Inflammatory macrophage treated with lipopolysaccharide for 4 hours (primary cell): ENCODE measurements at regions not wholly inside any gene's neighbourhood (a gene's known extent, or its start where the extent isn't known, plus 50 kb on each side); places are given as distances from the start of the nearest gene placed in this dataset.

Experiments used
- DNase-seq: peaks from one replicate; pipeline ENCODE4 v3.0.0-alpha.2; 2020

DNA sequence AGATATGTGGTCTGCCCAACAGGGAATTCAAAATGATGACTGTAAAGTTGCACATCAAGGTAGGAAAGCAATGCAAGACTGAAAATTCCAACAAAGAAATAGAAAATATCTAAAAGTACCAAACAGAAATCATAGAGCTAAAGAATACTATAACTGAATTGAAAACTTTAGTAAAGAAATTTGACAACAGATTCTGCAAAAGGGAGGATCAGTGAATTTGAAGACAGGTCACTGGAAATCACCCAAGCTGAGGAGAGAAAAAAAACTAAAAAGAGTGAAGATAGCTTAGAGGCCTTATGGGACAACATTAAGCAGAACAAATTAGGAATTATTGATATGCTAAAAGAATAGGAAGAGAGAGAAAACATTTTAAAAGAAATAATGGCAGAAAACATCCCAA, 240.6 kb downstream of the SNX13 start:
- no peak for DNase-seq

DNA sequence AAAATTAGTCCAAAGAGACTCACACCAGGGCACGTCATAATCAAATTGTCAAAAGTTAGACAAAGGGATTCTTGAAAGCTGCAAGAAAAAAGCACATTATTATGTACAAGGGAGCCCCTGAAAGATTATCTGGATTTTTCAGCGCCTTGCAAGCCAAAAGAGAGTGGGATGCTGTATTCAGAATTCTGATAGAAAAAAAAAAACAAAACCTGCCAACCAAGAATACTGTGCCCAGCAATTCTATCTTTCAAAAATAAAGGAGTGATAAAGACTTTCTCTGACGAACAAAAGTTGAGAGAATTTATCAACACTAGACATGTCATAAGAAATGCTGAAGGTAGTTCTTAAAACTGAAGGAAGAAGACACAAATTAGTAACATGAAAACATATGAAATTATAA, 240.2 kb downstream of the SNX13 start:
- DNase-seq: no peak

DNA sequence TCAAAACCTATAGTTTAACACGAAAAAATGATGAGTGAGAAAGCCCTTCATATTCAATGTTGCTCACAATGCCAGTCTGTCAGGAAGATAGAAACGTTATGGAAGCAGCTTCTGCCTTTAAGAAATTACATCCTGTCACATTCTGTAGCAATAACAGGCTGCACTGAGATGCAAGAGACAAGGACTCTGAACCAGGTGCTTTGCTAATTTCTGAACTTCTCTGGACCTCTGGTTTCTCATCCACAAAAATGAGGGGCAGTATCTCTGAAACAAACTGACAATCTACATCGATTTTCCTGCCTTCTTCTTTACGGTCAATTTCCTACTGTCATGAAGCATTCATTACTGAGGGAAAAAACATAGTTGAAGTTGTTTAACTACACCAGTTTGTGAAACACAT, 234.0 kb downstream of the SNX13 start:
- no peak for DNase-seq

DNA sequence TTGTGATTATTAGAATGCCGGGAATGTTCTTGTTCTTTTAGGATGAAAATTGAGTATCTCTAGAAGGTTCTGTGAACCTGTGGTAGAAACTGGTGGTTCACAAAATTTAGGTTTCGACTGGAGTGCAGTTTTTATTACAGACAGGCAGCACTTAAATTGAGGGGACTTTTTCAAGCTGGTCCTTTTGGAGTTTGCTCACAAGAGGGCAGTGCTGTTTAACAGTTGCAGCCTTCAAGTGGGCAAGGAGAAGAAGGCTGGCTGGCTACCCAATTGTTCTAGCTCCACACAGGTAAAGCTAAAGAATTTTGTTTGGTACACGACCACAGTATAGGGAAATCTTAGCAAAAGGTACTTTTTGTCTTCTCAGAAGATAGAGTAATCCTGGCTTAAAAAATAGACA, 233.6 kb downstream of the SNX13 start:
- peak; percentile 35 for DNase-seq

DNA sequence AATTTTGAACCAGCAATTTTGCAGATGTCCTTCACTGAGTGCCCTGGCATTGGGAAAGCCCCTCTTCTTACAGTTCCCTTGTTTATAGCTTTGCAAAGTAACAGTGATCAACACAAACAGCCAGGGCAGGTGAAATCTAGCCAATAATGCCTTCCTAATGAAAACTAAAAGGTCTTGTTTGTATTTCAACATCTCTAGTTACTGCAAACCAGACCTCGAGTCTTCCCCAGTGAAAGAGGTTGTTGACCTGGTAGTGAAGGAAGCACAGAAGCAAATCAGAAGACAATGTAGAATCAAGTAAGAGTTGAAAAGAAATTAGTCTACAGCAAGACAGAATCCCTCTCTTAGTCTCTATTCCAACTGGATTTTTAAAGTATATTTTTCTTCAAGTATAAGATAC, 231.2 kb downstream of the SNX13 start:
- DNase-seq: no peak

DNA sequence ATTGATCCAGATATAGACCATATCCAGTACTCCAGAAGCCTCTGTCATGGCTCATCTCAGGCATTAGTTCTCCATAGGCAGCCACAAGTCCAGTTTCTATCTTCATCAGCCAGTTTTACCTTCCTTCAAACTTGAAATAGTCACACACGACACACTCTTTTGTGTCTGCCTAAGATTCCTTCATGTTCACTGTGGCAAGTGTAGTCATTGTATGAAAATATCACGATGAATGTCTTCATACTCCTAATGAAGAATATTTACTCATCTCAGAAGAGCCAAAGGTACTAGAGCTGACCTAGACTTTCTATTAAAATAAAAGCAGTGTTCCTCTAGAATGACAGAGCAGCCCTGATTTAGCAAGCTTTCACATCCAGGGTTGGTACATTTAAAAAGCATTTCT, 230.7 kb downstream of the SNX13 start:
- no peak for DNase-seq

DNA sequence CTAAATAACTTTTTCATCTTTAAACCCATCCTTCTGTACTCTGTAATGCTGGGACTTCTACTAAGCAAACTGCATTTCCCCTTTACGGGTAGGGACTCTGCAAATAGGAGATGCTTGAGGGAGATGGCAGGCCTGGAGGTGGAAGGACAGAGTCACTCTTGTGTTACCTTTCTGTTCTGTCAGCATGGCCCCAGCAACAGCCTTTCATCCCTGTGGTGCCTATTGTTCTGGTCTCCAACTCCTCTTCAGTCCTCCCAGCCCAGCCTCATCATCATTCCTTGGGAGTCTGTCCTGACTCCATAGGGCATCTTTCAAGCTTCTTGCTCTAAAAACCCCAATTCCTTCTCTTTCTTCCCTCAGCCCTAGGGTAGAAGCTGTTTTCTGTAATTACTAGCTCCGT, 230.0 kb downstream of the SNX13 start:
- DNase-seq: no peak

DNA sequence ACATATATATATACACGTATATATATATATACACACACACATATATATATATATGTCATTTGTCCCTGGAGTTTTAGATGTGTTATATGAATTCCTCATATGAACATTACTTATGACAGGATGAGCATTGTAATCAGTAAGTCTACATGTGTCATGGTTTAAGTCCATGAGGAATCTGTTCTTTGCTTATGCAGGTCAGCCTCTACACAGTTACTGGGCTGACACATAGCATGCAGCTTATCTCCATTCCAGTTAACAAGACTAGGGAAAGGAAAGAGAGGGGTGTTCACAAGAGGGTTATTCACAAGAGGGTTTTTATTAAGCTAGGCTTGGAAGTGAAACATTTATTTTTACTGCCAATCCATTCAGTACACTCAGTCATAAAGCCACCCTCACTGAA, 226.7 kb downstream of the SNX13 start:
- DNase-seq: no peak

DNA sequence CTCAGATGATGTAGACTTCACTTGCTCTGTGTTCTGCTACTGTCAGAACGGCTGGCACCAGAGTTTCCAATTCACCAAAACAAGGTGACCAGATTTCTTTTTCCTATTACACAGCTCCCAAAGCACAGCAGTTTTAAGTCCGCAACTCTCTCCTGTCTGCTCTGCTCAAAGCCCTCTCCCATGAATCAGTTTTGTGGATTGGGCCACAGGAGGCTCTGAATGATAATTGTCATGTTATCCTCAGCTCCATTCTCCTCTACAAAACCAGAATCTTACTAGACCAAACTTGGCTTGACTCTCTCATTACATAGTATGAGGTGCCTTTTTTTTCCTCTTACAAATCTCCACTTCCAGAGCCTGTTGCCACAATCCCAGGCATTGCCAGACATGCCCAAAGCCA, 223.5 kb downstream of the SNX13 start:
- no peak for DNase-seq

DNA sequence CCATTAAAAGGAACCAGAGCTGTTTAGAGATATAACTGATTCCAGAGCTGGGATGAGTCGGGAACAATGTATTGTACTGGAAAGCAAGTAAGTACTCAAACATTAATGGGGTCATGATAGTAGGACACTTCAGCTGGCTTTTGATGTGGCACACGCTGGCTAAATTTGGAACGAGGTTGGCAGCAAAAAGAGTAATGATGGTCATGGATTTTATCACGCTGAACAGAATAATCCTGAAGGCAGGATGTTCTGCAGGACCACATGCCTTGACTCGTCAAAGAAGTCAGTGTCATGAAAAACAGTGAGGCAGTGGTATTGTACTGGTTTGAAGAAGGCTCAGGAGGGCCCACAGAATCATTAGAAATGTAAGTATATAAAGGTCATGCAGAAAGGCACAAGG, 220.3 kb downstream of the SNX13 start:
- DNase-seq: no peak

DNA sequence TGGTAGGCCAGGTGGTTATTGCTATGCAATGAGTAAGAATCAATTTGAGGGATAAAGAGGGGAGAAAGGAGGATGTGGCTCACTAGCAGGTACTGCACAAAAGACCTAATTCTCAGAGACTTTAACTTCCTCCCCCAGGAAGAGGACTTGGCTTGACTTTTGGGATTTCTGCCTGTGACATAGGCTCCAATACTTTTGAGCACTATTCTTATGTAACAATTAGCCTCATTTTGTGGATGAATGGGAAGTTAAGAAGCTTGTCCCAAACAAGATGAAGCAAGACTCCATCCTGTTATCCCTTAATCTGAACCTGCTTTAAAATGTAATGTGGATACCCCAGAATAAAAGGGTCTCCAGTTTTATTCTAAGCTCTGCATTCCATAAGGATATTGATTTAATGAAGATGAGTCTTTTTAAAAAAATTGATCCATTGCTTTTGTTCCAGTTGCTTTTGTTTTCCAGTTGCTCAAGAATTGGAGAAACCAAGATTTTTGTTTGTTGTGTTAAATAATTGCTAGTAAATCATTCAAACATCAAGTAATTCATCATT, 218.5 kb downstream of the SNX13 start:
- no peak for DNase-seq

DNA sequence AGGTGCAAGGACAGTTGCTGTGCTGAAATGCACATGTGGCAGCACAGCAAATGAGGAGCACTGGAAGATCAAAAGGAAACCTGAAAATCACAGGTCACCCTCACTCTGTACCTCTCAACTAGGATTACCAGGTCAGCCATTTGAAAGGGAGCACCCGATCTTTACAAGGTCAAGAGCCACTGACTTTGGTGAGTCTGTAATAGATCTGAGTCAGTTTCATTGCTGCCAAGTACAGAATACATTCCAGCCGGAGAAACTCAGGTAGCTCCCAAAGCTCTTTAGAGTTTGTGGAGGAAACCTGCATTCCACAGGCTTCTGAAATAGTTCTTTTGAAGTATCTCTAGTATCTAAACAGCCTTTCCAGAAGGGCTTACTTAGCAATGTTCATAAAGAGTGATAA, 217.5 kb downstream of the SNX13 start:
- DNase-seq: no peak

DNA sequence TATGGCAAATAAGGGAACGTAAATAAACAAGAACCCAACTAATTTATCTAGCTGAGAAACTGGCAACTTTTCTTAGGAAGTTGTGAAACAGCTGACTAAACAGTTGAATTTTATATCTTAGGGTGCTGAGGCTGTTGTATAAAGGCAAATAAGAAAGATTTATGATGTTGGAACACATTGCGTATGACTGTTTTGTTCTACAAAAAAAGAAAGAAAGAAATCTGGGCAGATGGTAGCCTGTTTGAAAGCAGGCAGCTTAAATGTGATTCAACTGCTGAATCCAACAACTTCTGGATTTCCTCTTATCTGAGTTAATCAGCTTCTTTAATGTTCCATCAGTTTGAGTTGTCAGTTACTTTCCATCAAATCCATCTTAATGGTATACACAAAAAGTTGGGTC, 214.5 kb downstream of the SNX13 start:
- DNase-seq: no peak

DNA sequence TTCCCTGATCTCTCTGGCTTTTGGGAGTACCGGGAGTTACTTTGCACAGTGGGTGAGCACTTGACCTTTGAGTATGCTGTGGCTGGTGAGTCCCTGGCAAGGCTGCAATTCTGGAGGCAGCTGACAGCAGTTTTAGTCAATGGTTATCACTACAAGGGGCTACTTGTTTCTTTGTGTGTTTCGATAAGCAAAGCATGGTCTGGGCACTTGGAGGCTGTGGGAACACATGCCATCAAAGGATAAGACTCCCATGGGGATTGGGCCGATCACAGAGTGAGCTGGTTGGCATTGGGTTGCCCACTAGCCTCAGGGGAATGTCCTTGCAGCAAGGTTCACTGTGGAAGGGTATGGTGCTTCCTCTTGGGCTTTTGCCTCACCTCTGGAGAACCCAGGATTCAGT, 208.2 kb downstream of the SNX13 start:
- no peak for DNase-seq
